ENCODE measurements at regions not wholly inside any gene's neighbourhood (a gene's known extent, or its start where the extent isn't known, plus 50 kb on each side); places are given as distances from the start of the nearest gene placed in this dataset.
"Not testable (repeated sequence)": the region's sequence is repeated elsewhere in the genome, so short reads cannot be mapped to it uniquely, and the experiment has no call there.

DNA sequence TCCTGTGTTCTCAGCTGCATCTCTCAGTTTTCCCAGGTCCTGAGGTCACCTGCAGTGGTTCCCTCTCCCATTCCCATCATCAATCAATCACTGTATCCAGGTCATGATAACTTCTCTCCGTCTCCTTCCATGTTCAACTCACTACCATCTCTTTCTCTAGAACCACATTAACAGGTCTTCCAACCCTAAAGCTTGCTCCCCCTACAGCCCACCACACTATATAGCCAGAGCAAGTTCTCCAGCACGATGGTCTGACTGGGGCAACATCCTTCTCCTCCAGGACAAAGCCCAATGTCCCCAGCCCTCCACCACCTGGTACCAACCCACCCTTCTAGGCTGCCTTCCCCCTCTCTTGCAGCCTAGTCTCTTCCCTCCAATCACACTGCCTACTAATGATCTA, 241.6 kb downstream of the CDK5RAP2 start:
- no peak for DNase-seq

DNA sequence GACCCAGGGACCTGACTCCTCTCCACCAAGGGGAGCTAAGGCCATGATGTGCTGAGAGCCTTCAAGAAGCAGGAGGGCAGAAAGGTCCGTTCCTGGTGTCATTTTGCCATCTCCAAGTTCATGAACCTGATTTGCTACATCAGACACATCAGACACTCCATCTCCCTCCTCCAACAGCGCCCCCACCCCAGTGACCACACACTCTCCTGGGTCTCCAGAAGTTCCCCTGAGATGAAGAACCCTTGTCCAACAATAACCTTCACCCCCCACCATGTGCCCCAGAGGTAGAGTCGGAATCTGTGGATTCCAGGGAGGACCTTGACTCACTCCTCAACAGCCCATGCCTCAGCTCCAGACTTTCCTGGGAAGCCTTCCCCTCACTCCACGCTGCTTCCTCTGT, 242.8 kb downstream of the CDK5RAP2 start:
- DNase-seq: no peak

DNA sequence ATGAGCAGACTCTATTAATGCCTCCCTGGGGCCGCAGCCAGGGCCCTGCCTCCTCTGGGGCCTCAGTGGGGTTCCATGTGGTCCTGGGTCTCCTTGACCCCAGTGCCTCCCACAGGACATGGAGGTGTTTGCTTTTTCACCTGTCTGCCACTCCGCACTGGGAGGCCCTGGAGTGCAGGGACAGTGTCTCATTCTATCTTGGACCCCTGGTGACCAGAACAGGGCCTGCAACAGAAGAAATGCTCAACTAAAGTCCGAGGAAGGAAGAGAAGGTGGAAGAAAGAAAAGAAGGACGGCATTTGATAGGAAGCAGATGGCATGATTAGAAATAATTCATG, 243.2 kb downstream of the CDK5RAP2 start:
- DNase-seq: no peak

DNA sequence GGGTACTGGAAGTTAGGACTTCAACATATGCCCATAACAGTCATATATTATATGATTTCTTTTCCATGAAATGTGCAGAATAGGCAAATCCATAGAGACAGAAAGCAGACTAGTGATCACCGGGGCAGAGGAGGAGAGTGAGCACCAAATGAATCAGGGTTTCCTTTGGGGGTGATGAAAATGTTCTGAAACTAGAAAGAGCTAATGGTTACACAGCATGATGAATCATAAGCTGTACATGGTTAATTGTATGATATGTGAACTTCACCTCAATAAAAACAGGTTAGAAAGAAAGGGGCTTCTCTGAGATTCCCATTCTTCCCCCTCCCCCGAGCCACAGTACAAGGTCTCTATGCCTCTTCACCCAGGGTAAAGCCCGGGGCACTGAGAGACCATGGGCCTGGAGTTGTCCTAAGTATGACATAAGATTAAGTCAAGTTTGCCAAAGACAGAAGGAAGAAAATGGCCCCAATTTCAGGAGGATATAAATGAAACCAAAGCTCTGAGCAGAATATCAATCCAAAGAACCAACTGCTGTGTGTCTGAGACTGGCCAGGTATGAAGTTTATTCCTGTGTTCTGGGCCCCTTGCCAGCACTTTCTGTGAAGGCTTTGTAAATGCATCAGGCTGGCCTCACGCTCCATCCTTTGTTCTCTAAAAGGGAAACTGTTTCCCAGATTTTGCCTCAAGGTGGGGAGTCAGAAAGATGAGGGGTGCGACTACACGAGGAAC, 243.8 kb downstream of the CDK5RAP2 start:
- no peak for DNase-seq

DNA sequence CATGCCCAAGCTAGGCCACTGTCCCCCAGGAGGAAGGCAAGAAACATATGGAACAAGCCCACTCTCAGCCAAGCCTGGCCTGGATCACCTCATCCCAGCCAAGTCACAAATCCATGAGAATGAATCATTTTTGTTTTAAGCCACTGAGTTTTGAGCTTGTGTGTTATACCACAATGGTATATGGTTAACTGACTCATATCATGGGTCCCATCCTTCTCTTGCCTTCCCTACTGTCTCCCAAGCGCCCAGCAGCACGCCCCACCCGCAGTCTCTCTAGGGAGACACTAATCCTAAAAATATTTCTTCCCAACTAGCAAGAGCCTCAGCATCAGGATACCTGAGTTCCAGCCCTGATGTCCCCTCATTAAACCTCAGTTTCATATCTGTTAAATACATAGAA, 248.1 kb downstream of the CDK5RAP2 start:
- no peak for DNase-seq

DNA sequence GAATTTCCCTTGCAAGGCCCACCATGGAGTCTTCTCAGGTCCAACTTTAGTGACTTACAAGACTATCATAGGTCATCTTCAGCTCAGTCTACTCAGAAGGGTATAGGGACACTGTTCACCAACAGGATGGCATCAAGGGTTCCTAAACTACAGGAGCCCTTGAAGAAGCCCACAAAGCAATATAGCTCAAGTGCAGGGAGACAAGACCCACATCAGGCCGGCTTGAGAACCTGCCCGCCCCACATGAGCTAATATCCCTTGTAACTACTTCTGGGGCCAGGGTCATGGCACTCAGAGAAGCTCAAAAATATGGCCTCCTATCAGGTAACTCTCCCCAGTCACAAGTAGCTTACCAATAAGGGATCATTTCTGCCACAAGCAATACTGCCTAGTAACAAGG, 249.9 kb downstream of the CDK5RAP2 start:
- DNase-seq: no peak

DNA sequence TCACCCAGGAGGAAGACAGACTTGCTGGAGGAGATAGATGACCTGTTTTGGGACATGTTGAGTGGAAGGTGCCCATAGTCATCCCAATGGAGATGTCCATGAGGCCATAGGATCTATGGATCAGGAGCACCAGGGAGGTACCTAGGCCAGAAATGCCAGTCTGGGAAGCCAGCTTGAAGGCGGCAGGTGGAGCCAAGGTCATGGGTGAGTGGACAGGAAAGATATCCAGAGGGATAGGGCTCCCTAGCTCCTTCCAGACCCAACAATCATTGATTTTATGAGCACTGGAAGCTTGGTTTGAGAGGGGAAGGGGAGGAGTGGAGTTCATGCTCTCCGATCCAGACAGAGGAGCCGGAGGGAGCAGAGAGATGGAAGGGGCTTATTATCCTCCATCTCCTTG, 252.6 kb downstream of the CDK5RAP2 start:
- no peak for DNase-seq

DNA sequence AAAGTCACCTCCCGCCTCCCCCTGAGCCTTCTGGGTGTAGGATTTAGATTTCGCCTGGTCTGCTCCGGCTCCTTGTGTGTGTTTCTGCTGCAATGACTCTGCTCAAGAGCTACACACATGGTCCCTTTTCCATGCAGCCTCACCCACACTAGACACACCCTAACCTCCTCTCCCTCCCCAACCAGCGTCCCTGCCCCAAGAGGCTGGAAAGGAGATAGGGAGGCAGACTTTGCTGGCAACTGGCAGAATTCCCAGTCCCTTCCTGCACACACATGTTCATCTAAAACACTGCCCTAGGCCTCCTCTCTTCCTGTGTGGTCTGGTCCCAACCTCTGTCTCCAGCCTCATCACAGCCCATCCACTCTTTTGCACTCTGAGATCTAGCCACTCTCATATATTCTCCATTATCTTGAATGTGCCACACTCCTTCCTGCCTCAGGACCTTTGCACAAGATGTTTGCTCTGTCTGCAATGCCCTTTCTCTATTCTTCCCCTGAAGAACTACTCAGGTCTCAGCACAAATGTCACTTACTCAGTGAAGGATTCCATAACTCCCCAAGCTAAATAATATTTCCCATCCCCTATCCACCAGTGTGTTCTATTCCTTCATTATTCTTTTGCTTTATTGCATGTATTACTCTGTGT, 253.8 kb downstream of the CDK5RAP2 start:
- DNase-seq: no peak

DNA sequence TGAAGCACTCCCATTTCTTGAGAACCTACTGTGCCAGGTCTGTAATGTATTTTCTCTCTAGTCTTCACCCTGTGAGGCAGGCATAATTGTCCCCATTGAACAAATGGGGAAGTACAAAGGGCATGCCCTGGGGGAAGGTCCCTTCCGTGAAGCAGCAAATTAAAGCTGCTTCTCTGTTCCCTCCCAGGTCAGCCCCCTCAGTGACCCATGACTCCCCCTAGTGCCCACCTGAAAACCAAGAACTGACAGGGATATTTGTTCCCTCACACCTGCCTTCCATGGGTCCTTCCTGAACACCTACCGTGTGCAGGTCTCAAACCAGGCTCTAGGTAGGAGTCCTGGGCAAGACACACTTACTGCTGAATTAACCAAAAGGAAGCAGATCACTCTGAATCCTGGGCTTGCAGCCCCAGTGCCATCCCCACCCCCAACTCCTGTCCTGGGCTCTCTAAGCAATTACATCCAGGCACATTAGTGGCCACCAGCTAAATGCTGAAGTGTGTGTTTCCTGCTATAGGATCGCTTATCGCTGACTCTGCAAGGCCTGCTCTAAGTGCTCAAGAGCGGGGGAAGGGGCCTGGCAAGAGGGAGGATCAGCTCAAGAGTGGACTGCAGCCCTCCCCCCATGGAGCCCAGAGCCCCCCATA, 254.8 kb downstream of the CDK5RAP2 start:
- no peak for DNase-seq

DNA sequence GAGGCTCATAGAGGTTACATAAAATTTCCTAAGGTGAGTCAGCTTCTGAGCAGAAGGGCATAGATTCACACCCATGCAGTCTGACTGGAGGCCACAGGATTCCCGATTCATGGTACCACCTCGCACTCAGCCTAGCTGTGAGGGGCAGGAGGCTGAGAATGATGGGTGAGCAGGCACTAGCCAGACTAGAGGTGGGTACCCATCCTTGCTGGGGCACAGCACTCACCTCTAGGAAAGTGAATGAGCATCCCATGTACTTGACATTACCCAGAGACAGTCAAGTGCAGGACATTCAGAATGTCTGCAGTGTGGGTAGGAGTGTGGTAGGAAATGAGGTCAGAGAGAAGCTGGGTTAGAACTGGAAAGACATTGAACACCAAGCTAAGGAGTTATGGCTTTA, 255.5 kb downstream of the CDK5RAP2 start:
- DNase-seq: no peak

DNA sequence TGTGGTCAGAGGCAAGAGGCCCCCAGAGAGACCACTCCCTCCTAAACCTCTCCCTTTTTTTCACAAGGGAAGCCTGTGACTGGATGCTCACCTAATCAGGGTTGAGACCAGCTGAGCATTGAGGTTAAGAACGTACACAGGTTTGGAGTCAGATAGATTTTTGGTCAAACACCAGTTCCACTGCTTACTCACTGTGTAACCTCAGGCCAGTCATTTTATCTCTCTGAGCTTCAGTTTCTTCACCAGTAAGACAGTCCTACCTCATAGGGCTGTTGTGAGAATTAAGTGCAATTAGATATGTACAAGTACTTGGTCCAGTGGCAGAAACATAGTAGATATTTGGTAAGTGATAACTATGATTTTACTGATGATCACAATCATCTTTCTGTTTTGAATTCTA, 256.8 kb downstream of the CDK5RAP2 start:
- no peak for DNase-seq

DNA sequence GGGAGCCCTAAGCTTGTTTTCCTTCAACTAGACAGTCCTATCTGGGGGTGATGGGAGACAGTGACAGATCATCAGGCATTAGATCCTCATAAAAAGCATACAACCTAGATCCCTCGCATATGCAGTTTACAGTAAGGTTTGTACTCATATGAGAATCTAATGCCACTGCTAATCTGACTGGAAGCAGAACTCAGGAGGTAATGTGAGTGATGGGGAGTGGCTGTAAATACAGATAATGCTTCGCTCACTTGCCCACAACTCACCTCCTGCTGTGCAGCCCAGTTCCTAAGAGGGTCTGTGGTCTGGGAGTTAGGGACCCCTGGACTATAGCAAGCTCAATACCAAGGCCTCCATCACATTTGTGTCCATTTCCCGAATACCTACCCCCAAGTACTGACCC, 260.5 kb downstream of the CDK5RAP2 start:
- no peak for DNase-seq

DNA sequence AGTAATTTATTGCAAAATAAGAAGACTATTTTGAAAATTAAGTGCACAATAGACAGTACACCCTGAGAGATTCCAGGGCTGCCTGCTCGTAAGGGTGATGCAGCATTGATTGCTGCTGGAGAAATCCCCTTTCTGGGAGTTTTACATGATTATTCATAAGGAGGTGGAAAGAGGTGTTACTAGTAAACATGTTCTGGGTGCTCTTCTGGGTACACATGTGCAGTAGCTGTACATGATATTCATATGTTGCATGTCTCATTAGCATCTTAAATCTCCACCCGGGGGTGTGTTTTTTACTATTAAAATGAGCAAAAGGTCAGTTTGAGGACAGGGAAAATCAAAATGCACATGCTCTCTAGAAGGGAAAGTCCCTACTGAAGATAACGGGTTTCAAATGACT, 264.8 kb downstream of the CDK5RAP2 start:
- no peak for DNase-seq

DNA sequence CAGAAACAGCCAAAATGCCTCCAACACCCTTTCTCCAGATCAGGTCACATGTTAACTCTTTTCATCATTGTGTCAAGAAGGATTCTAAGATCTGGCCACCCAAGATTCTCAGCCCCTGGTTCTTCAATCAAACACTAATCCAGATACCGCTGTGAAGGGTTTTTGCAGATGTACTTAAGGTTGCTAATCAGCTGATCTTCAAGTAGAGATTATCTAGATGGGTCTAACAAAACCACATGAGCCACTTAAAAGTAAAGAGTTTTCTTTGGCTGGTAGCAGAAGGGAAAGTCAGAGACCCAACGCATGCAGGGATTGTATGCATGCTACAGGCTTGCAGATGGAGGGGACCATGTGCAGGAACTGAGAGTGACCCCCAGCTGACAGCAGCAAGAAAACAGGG, 267.9 kb downstream of the CDK5RAP2 start:
- no peak for DNase-seq

DNA sequence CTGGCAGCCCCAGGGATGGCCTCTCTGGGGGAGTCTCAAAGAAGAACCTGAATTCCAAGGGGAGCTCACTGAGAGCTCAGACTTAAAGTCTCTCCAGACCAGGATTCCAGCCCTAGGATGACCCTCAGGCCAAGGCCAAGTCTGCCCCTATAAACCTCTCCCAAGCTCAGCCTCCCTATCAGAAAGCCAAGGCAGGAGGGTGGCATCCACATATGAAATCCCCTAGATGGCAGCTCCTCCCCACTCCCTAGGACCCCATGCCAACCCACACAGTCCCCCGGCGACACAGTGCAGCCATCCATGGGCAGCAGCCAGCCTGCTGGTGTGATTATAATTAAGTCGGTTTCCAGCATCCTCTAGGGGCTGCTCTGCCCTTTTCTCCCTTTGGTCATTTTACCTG, 269.9 kb downstream of the CDK5RAP2 start:
- no peak for DNase-seq

DNA sequence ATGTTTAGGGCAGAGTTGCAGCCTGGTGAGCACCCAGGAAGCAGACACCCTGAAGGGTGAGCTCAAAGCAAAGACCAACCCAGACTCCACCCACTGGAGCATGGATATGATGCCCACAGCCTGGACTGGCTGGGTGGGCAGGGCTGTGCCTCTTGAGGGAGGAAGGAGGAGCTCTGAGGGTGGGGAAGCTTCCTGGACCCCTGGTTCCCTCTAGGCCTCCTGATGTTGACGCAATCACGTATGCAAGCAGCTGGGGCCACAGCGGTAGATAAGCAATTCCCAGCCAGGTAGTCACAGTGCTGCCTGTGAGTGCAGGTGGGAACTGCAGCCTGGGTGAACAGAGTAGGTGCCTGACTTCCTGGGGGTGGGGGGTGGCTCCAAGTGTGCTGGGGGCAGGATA, 271.5 kb downstream of the CDK5RAP2 start:
- no peak for DNase-seq

DNA sequence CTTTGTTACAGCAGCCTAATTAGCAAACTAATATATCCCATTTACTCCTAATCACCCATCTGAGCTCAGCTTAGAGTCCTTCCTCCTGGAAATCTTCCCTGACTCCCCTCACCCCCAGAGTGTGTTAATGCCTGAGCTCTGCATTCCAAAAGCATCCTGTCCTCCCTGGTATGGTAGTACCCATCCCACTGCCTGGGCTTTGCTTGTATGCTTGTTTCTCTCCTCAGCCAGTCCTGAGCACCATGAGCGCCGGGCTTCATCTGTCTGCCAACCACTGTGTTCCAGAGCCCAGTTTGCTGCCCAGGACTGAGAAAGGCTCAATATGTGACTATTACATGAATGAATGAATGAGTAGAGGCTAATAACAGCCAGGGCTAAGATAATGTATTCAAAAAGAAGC, 272.4 kb downstream of the CDK5RAP2 start:
- no peak for DNase-seq

DNA sequence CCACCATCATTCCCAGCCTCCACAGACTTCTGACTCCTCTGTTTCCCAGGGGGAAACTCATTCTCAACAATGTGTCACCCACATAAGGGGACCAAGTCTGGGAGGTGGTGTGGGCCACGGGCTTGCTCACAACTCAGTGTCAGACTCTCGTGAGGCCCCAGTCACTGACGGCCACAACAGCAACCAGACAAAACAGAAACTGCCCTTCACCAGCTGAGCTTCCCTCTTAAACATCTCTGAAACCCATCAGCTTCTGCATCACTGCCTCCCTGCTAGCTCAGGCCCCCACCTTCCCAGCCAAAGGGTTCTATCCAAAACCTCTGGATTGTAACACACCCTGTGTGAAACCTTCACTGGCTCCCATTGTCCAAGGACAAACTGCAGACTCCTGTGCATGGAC, 273.4 kb downstream of the CDK5RAP2 start:
- no peak for DNase-seq

DNA sequence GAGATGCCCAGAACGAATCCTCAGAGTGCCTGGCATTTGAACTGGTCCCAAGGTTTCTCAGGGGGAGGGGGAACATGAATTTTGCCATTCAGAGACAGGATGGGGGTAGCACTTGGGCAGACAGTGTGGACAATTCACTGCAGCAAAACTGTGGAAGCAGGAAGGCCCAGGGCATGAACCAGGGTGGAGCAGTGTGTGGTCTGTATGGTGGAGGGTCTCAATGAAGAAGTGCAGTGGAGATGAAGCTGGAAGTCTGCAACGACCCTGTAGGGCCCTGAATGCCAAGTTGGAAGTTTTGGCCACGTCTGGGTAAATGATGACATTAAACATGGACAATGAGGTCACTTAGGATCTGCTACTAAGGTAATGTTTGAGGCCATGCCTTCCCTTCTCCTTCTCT, 273.9 kb downstream of the CDK5RAP2 start:
- DNase-seq: no peak

DNA sequence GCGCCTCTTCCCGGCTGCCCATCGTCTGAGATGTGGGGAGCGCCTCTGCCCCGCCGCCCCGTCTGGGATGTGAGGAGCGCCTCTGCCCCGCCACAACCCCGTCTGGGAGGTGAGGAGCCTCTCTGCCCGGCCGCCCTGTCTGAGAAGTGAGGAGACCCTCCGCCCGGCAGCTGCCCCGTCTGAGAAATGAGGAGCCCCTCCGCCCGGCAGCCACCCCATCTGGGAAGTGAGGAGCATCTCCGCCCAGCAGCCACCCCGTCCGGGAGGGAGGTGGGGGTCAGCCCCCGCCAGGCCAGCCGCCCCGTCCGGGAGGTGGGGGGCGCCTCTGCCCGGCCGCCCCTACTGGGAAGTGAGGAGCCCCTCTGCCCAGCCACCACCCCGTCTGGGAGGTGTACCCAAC, 275.1 kb downstream of the CDK5RAP2 start:
- not testable (repeated sequence) for DNase-seq

DNA sequence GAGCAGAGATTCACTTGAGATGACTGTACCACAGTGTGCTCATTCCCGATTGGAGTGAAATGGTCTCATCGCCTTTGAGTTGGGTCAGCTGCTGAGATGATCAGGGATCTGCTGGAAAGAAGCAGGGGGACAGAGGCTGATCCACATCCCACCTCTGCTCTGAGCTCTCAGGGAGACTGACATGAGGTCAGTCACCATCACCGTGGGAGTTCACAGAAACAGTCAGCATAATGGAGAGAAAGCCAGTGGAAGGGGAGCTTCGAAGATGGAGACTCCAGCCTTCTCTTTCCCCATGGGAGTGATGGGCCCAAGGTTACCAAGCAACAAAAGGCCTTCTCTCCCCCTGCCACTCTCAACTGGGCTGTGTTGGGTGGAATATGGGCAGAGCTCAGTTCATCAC, 276.4 kb downstream of the CDK5RAP2 start:
- no peak for DNase-seq

DNA sequence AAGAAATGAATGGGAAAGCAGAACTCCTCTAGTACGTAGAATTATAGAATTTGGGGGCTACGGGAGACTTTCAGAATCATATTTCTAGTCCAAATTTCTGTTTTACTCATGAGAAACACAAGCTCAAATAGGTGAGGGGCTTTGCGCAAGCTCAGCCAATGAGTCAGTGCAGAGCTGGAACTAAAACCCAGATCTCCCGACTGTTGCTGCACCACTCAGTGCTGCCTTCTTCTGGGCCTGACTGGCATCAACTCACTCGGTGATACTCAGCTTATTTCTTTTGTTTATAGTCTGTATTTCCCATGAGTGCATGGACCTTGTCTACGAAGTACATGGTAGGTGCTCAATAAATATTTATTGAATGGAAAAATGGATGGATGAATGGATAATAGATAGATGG, 280.2 kb downstream of the CDK5RAP2 start:
- DNase-seq: no peak

DNA sequence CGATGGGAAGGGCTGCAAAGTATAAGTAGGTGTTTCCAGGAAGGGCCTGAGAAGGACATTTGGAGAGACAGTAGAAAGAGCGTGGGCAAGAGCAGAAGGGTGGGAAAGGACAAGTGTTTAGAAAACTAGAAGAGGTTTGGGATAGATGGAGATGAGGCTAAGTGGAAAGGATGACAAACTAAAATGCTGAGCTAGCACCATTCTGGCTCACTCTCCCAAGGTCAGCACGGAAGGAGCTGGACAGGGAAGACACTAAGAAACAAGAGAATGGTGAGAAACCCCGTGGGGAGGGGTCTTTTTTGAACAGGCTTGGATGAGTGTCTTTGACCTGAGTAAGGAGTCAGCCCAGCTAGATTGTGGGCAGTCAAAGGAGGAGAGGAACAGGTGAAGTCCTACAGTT, 286.0 kb downstream of the CDK5RAP2 start:
- DNase-seq: no peak

DNA sequence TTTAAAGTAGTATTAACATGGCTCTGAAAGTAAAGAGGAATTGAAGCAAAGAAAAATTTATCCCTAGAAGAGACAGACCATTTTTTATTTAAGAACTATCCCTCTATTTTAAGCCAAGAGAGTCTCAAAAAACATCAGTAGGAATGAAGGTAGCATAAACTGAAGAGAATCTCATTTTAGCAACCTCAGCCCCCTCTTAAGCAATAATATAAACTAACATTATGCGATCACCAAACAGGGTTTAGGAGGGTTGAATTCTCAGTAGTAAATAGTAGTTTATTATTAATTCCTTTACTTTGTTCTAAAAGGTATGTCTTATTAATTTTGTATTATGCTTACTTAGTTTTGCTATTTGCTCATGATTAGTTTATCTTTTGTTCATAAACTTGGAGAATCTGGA, 287.4 kb downstream of the CDK5RAP2 start:
- no peak for DNase-seq

DNA sequence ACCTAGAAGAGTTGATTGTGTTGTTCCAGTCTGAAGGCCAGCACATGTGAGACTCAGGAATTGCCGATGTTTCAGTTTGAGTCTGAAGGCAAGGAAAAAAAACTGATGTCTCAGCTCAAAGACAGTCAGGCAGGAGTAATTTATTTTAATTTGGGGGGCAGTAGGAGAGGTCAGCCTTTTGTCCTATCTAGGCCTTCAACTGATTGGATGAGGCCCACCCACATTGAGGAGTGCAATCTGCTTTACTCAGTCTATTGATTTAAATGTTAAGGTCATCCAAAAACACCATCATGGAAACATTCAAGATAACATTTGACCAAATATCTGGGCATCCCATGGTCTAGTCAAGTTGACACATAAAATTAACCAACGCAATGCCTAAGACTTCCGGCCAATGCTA, 288.9 kb downstream of the CDK5RAP2 start:
- no peak for DNase-seq
